ENCODE measurements at regions not wholly inside any gene's neighbourhood (a gene's known extent, or its start where the extent isn't known, plus 50 kb on each side); places are given as distances from the start of the nearest gene placed in this dataset.
"Not testable (repeated sequence)": the region's sequence is repeated elsewhere in the genome, so short reads cannot be mapped to it uniquely, and the experiment has no call there.

GRCh38 chr10:4167216-4167615, 382.2 kb upstream of the KLF6 start:
- DNase-seq (ENCODE audit: low spot score), result no peak

GRCh38 chr10:4162571-4163286, 377.7 kb upstream of the KLF6 start:
- DNase-seq (ENCODE audit: low spot score), result no peak

GRCh38 chr10:4159173-4159572, 374.2 kb upstream of the KLF6 start:
- DNase-seq (ENCODE audit: low spot score), result no peak

- no peak for DNase-seq (ENCODE audit: low spot score)
Observed at GRCh38 chr10:4154191-4154715, 369.2 kb upstream of the KLF6 start.

GRCh38 chr10:4151466-4151865, 366.5 kb upstream of the KLF6 start:
- no peak for DNase-seq (ENCODE audit: low spot score)

- DNase-seq (ENCODE audit: low spot score), result no peak
Observed at GRCh38 chr10:4150676-4151075, 365.7 kb upstream of the KLF6 start.

- not testable (repeated sequence) for DNase-seq (ENCODE audit: low spot score)
Observed at GRCh38 chr10:4149460-4149859, 364.5 kb upstream of the KLF6 start.

GRCh38 chr10:4147245-4147644, 362.2 kb upstream of the KLF6 start:
- no peak for DNase-seq (ENCODE audit: low spot score)

GRCh38 chr10:4144817-4145216, 359.8 kb upstream of the KLF6 start:
- DNase-seq (ENCODE audit: low spot score), result no peak

GRCh38 chr10:4141471-4141870, 356.5 kb upstream of the KLF6 start:
- no peak for DNase-seq (ENCODE audit: low spot score)

- no peak for DNase-seq (ENCODE audit: low spot score)
Observed at GRCh38 chr10:4138146-4138721, 353.2 kb upstream of the KLF6 start.

- DNase-seq (ENCODE audit: low spot score), result no peak
Observed at GRCh38 chr10:4137299-4137698, 352.3 kb upstream of the KLF6 start.

- no peak for DNase-seq (ENCODE audit: low spot score)
Observed at GRCh38 chr10:4136121-4136520, 351.1 kb upstream of the KLF6 start.

GRCh38 chr10:4132216-4132556, 347.2 kb upstream of the KLF6 start:
- DNase-seq (ENCODE audit: low spot score), result no peak

- DNase-seq (ENCODE audit: low spot score), result no peak
Observed at GRCh38 chr10:4131407-4132215, 346.6 kb upstream of the KLF6 start.

GRCh38 chr10:4130685-4131084, 345.7 kb upstream of the KLF6 start:
- no peak for DNase-seq (ENCODE audit: low spot score)

GRCh38 chr10:4129866-4130477, 345.0 kb upstream of the KLF6 start:
- no peak for DNase-seq (ENCODE audit: low spot score)

- peak; percentile 87 for DNase-seq (ENCODE audit: low spot score)
Observed at GRCh38 chr10:4127518-4128315, 342.7 kb upstream of the KLF6 start.

GRCh38 chr10:4125776-4126175, 340.8 kb upstream of the KLF6 start:
- no peak for DNase-seq (ENCODE audit: low spot score)

- DNase-seq (ENCODE audit: low spot score), result no peak
Observed at GRCh38 chr10:4121502-4122380, 336.7 kb upstream of the KLF6 start.
